ENCODE measurements at regions not wholly inside any gene's neighbourhood (a gene's known extent, or its start where the extent isn't known, plus 50 kb on each side); places are given as distances from the start of the nearest gene placed in this dataset.
"Not testable (repeated sequence)": the region's sequence is repeated elsewhere in the genome, so short reads cannot be mapped to it uniquely, and the experiment has no call there.

DNA sequence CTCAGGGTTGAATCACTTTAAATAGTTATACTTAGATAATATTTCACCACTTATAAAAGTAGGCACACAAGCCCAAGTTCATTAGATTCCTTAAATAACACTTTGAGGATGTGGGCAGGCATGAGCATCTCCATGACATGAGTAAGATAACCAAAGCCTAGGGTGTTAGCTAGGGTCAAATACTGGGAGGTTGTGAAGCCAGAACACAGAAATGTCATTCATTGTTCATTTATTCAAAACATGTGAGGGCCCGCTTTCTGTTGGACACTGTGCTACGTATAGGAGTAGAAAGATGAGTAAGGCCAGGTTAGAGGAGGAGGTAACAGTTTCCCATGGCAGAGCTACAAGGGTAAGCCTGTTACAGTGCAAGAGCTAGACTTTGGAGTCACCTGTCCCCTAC lies 93.5 kb upstream of the NEDD4L start:
- Histone ChIP-seq H3K27ac (ENCODE audit: low read depth, low read length) (no peak overlapping the region), H3K4me2 (ENCODE audit: low read depth, low read length, poor library complexity, severe bottlenecking) (no peak overlapping the region), H3K79me2 (ENCODE audit: insufficient read depth, low read length) (no peaks in the 10 kb centered on the region), H3F3A (ENCODE audit: insufficient read depth) (no peaks in the 10 kb centered on the region), H2AFZ (ENCODE audit: low read depth, low read length, severe bottlenecking) (no peak overlapping the region), H3K9ac (ENCODE audit: low read length) (no peak overlapping the region), H3K9me2 (replicated peaks; ENCODE audit: insufficient read depth, low read length) (no peaks in the 10 kb centered on the region), H3K36me3 (ENCODE audit: low read length) (no peaks in the 10 kb centered on the region), H3K9me3 (ENCODE audit: insufficient read depth, low read length) (no peaks in the 10 kb centered on the region), H4K20me1 (ENCODE audit: low read depth, low read length) (no peaks in the 10 kb centered on the region), H3K27me3 (ENCODE audit: low read length) (no peaks in the 10 kb centered on the region), H3K4me3 (ENCODE audit: insufficient read depth, low read length, poor library complexity, severe bottlenecking) (no peak overlapping the region)
- no peak for TF ChIP-seq EZH2phosphoT487 (conservative IDR thresholded peaks at IDR 0.05; ENCODE audit: low read length)
- TF ChIP-seq, protein P1, sequence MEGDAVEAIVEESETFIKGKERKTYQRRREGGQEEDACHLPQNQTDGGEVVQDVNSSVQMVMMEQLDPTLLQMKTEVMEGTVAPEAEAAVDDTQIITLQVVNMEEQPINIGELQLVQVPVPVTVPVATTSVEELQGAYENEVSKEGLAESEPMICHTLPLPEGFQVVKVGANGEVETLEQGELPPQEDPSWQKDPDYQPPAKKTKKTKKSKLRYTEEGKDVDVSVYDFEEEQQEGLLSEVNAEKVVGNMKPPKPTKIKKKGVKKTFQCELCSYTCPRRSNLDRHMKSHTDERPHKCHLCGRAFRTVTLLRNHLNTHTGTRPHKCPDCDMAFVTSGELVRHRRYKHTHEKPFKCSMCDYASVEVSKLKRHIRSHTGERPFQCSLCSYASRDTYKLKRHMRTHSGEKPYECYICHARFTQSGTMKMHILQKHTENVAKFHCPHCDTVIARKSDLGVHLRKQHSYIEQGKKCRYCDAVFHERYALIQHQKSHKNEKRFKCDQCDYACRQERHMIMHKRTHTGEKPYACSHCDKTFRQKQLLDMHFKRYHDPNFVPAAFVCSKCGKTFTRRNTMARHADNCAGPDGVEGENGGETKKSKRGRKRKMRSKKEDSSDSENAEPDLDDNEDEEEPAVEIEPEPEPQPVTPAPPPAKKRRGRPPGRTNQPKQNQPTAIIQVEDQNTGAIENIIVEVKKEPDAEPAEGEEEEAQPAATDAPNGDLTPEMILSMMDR (IDR thresholded peaks at IDR 0.05; ENCODE audit: insufficient read depth, low read length, poor library complexity, severe bottlenecking), result no peak

DNA sequence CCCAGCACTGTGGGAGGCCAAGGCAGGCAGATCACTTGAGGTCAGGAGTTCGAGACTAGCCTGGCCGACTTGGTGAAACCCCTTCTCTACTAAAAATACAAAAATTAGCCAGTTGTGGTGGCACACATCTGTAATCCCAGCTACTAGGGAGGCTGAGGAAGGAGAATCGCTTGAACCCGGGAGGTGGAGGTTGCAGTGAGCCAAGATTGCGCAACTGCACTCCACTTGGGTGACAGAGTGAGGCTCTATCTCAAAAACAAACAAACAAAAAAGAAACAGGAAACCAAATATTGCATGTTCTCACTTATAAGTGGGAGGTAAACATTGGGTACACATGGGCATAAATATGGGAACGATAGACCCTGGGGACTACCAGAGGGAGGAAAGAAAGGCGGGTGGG lies 94.7 kb upstream of the NEDD4L start:
- not testable (repeated sequence) for H3K4me2 ChIP-seq (ENCODE audit: low read depth, low read length, poor library complexity, severe bottlenecking); H3K36me3 ChIP-seq (ENCODE audit: low read length); H3K27me3 ChIP-seq (ENCODE audit: low read length); H3K9me2 ChIP-seq (replicated peaks; ENCODE audit: insufficient read depth, low read length); H3K79me2 ChIP-seq (ENCODE audit: insufficient read depth, low read length); H3K4me3 ChIP-seq (ENCODE audit: insufficient read depth, low read length, poor library complexity, severe bottlenecking); H3K9ac ChIP-seq (ENCODE audit: low read length); H3K9me3 ChIP-seq (ENCODE audit: insufficient read depth, low read length); H2AFZ ChIP-seq (ENCODE audit: low read depth, low read length, severe bottlenecking); H4K20me1 ChIP-seq (ENCODE audit: low read depth, low read length); H3F3A ChIP-seq (ENCODE audit: insufficient read depth); H3K27ac ChIP-seq (ENCODE audit: low read depth, low read length)

DNA sequence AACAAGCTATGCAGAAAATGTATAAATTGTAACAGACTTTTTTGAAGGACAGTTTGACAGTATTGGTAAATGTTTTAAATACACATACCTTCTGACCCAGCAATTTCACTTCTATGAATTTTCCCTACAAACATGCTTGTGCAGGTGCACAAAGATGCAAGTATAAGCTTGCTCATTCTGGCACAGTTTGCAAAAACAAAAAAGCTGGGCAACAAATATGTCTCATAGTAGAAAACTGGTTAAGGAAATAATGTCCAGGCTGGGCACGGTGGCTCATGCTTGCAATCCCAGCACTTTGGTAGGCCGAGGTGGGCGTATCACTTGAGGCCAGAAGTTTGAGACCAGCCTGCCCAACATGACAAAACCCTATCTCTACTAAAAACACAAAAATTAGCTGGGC lies 96.9 kb upstream of the NEDD4L start:
- Histone ChIP-seq H3K9me2 (replicated peaks; ENCODE audit: insufficient read depth, low read length) (no peaks in the 10 kb centered on the region), H3K27ac (ENCODE audit: low read depth, low read length) (no peak overlapping the region), H3K9ac (ENCODE audit: low read length) (no peak overlapping the region), H2AFZ (ENCODE audit: low read depth, low read length, severe bottlenecking) (no peak overlapping the region), H3F3A (ENCODE audit: insufficient read depth) (no peaks in the 10 kb centered on the region), H3K4me2 (ENCODE audit: low read depth, low read length, poor library complexity, severe bottlenecking) (no peak overlapping the region), H4K20me1 (ENCODE audit: low read depth, low read length) (no peaks in the 10 kb centered on the region), H3K27me3 (ENCODE audit: low read length) (no peaks in the 10 kb centered on the region), H3K79me2 (ENCODE audit: insufficient read depth, low read length) (no peaks in the 10 kb centered on the region), H3K9me3 (ENCODE audit: insufficient read depth, low read length) (no peaks in the 10 kb centered on the region), H3K36me3 (ENCODE audit: low read length) (no peaks in the 10 kb centered on the region), H3K4me3 (ENCODE audit: insufficient read depth, low read length, poor library complexity, severe bottlenecking) (no peak overlapping the region)
- TF ChIP-seq EZH2phosphoT487 (conservative IDR thresholded peaks at IDR 0.05; ENCODE audit: low read length), result no peak
- TF ChIP-seq, protein P1 (IDR thresholded peaks at IDR 0.05; ENCODE audit: insufficient read depth, low read length, poor library complexity, severe bottlenecking), result no peak

DNA sequence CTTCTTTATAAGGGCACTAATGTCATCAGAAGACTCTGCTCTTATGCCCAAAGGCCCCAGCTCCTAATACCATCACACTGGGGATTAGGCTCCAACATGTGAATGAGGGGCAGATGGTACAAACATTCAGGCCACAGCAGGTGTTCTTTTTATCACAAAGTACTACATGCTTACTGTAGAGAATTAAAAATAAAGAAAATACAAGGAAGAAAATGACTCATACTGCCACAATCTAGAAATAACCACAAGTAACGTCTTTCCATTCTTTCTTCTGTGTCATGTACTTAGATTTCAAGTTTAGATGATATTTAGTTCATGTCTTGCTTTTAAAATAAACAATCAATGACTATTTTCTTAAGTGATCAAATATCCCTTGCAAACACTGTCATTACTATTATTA lies 100.3 kb upstream of the NEDD4L start:
- Histone ChIP-seq H4K20me1 (ENCODE audit: low read depth, low read length) (no peaks in the 10 kb centered on the region), H3K9me3 (ENCODE audit: insufficient read depth, low read length) (no peaks in the 10 kb centered on the region), H3K27me3 (ENCODE audit: low read length) (no peaks in the 10 kb centered on the region), H3K4me2 (ENCODE audit: low read depth, low read length, poor library complexity, severe bottlenecking) (no peak overlapping the region), H3K79me2 (ENCODE audit: insufficient read depth, low read length) (no peaks in the 10 kb centered on the region), H2AFZ (ENCODE audit: low read depth, low read length, severe bottlenecking) (no peak overlapping the region), H3F3A (ENCODE audit: insufficient read depth) (no peaks in the 10 kb centered on the region), H3K9ac (ENCODE audit: low read length) (no peak overlapping the region), H3K9me2 (replicated peaks; ENCODE audit: insufficient read depth, low read length) (no peaks in the 10 kb centered on the region), H3K36me3 (ENCODE audit: low read length) (no peaks in the 10 kb centered on the region), H3K4me3 (ENCODE audit: insufficient read depth, low read length, poor library complexity, severe bottlenecking) (no peak overlapping the region), H3K27ac (ENCODE audit: low read depth, low read length) (no peak overlapping the region)
- TF ChIP-seq, protein P1 (IDR thresholded peaks at IDR 0.05; ENCODE audit: insufficient read depth, low read length, poor library complexity, severe bottlenecking), result no peak
- TF ChIP-seq EZH2phosphoT487 (conservative IDR thresholded peaks at IDR 0.05; ENCODE audit: low read length), result no peak
